ENCODE measurements at regions not wholly inside any gene's neighbourhood (a gene's known extent, or its start where the extent isn't known, plus 50 kb on each side); places are given as distances from the start of the nearest gene placed in this dataset.

- no peak for DNase-seq
Measured at GRCh38 chr13:68232351-68233130, 1002.4 kb upstream of the PCDH9 start.

- DNase-seq, result no peak
Measured at GRCh38 chr13:68214691-68215415, 984.7 kb upstream of the PCDH9 start.

- DNase-seq, result no peak
Measured at GRCh38 chr13:68199271-68199670, 969.1 kb upstream of the PCDH9 start.

GRCh38 chr13:68190818-68191217, 960.7 kb upstream of the PCDH9 start:
- DNase-seq, result no peak

GRCh38 chr13:68185444-68186141, 955.5 kb upstream of the PCDH9 start:
- no peak for DNase-seq

GRCh38 chr13:68176475-68176874, 946.3 kb upstream of the PCDH9 start:
- no peak for DNase-seq

GRCh38 chr13:68174893-68175292, 944.8 kb upstream of the PCDH9 start:
- no peak for DNase-seq

GRCh38 chr13:68173111-68173510, 943.0 kb upstream of the PCDH9 start:
- DNase-seq, result no peak

- no peak for DNase-seq
Measured at GRCh38 chr13:68170961-68171360, 940.8 kb upstream of the PCDH9 start.

- no peak for DNase-seq
Measured at GRCh38 chr13:68168448-68168847, 938.3 kb upstream of the PCDH9 start.

- no peak for DNase-seq
Measured at GRCh38 chr13:68160466-68160865, 930.3 kb upstream of the PCDH9 start.

GRCh38 chr13:68152414-68152813, 922.3 kb upstream of the PCDH9 start:
- no peak for DNase-seq

GRCh38 chr13:68145852-68146251, 915.7 kb upstream of the PCDH9 start:
- no peak for DNase-seq

GRCh38 chr13:68128297-68128915, 898.3 kb upstream of the PCDH9 start:
- DNase-seq, result no peak

- DNase-seq, result no peak
Measured at GRCh38 chr13:68125087-68125480, 894.9 kb upstream of the PCDH9 start.

GRCh38 chr13:68124437-68125086, 894.4 kb upstream of the PCDH9 start:
- no peak for DNase-seq

- DNase-seq, result no peak
Measured at GRCh38 chr13:68110178-68110768, 880.1 kb upstream of the PCDH9 start.

GRCh38 chr13:68107667-68108066, 877.5 kb upstream of the PCDH9 start:
- no peak for DNase-seq

- DNase-seq, result no peak
Measured at GRCh38 chr13:68099631-68100030, 869.5 kb upstream of the PCDH9 start.

GRCh38 chr13:68081061-68081460, 850.9 kb upstream of the PCDH9 start:
- DNase-seq, result no peak

GRCh38 chr13:68078874-68079273, 848.7 kb upstream of the PCDH9 start:
- no peak for DNase-seq

- DNase-seq, result no peak
Measured at GRCh38 chr13:68078469-68078868, 848.3 kb upstream of the PCDH9 start.
